ENCODE measurements at regions not wholly inside any gene's neighbourhood (a gene's known extent, or its start where the extent isn't known, plus 50 kb on each side); places are given as distances from the start of the nearest gene placed in this dataset.

DNA sequence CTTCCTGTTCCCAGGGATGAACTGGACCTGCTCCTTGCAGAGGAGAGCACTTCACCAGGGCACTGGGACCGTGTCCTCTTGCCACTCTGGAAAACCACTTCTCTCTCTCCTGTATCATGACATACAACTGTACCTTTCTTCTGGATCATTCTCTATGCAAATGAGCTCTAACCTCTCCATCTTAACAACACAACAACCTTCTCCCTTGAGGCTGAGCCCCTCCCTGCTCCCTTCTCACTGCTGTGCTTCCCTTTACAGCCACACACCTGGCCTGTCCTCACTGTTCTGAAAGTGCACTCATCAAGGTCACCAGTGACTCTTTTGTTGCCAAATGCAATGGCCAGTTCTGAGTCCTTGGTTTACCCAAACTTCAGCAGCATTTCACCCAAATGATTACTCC is 54.5 kb upstream of the MRPS6 start:
- H3K4me1 ChIP-seq = peaks cover 9 to 14% of the 10 kb centered on the region in 2 donors
- no peak overlapping the region for H3K27ac ChIP-seq
- H3K36me3 ChIP-seq = no peaks in the 10 kb centered on the region
- H3K27me3 ChIP-seq = no peaks in the 10 kb centered on the region
- DNase-seq = no peak
- no peaks in the 10 kb centered on the region for H3K9me3 ChIP-seq
- WGBS, 2 donors = 32 to 55% methylated on average over 1 of the region's 1 CpG
- no peak overlapping the region for H3K4me3 ChIP-seq (replicated peaks in 1 of 3)
- intact Hi-C loops (cut with DNase I) = no loop called here
- TF ChIP-seq POLR2A (IDR thresholded peaks at IDR 0.05) = no peak
- TF ChIP-seq, protein P1, sequence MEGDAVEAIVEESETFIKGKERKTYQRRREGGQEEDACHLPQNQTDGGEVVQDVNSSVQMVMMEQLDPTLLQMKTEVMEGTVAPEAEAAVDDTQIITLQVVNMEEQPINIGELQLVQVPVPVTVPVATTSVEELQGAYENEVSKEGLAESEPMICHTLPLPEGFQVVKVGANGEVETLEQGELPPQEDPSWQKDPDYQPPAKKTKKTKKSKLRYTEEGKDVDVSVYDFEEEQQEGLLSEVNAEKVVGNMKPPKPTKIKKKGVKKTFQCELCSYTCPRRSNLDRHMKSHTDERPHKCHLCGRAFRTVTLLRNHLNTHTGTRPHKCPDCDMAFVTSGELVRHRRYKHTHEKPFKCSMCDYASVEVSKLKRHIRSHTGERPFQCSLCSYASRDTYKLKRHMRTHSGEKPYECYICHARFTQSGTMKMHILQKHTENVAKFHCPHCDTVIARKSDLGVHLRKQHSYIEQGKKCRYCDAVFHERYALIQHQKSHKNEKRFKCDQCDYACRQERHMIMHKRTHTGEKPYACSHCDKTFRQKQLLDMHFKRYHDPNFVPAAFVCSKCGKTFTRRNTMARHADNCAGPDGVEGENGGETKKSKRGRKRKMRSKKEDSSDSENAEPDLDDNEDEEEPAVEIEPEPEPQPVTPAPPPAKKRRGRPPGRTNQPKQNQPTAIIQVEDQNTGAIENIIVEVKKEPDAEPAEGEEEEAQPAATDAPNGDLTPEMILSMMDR (IDR thresholded peaks at IDR 0.05) = no peak

DNA sequence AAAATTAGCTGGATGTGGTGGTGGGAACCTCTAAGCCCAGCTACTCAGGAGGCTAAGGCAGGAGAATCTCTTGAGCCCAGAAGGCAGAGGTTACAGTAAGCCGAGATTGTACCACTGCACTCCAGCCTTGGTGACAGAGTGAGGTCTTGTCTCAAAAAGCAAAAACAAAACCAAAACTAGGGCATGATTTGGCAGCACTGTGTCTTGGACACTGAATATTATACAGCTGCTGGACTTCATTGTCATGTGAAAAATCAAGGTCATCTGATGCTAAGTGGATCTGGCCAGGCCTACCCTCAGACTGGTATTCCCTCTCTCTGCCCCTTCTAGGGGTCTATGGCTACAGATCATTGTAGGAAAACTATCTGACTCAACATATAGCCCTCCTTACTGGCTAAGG is 55.2 kb upstream of the MRPS6 start:
- intact Hi-C loops (cut with DNase I) = no loop called here
- TF ChIP-seq POLR2A (IDR thresholded peaks at IDR 0.05) = no peak
- TF ChIP-seq, protein P1 (IDR thresholded peaks at IDR 0.05) = no peak
- Histone ChIP-seq H3K4me1 (peaks cover 6% of the 10 kb centered on the region in 2 donors), H3K36me3 (no peaks in the 10 kb centered on the region), H3K9me3 (no peaks in the 10 kb centered on the region), H3K4me3 (replicated peaks in 1 of 3) (no peak overlapping the region), H3K27ac (no peak overlapping the region), H3K27me3 (no peaks in the 10 kb centered on the region)
- 90 to 96% methylated on average over 1 of the region's 1 CpG for WGBS, 2 donors
- no peak for DNase-seq

DNA sequence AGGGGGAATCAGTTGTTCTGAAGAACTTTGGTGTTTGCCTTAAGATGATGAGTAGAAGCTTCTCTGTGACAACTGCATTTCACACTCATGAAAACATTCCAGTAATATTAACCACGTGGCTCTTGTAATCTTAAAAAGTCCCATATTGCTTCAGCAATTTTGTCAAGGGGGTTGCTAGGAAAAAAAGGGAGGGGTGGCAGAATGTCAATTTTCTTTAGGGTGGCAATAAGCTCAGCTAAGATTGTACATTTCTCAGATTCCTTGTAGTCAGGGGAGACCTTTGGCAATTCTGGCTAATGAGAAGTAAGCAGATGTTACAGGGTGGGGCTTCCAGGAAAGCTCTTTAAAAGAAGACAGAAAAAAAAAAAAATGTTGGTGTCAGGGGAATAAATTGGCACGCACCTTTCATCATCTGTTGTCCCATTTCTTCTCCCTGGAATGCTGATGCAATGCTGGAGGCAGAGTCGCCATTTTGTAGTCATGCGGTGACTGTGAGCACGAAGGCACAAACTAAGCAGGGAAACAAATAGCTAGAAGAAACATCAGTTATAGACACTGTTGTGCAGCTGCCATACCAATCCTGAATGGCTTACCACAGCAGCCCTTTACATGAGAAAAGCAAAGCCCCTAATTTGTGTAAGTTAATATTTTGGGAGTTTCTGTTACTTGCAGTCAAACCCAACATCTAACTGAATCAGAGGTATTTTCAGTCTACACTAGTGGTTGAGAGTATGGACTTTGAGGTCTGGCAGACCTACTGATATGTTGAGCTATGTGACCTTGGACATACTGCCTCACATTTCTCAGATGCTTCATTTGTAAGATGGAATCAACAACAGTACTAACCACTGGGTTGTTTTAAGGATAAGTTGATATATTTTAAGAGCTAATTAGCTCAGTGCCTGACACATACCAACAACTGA is 56.1 kb upstream of the MRPS6 start:
- H3K4me1 ChIP-seq = no peaks in the 10 kb centered on the region
- H3K27me3 ChIP-seq = no peaks in the 10 kb centered on the region
- H3K27ac ChIP-seq = no peak overlapping the region
- no peak for DNase-seq
- H3K9me3 ChIP-seq = no peaks in the 10 kb centered on the region
- no peak for TF ChIP-seq POLR2A (IDR thresholded peaks at IDR 0.05)
- TF ChIP-seq, protein P1 (IDR thresholded peaks at IDR 0.05) = no peak
- intact Hi-C loops (cut with DNase I) = no loop called here
- 87 to 92% methylated on average over 5 of the region's 5 CpGs for WGBS, 2 donors
- no peaks in the 10 kb centered on the region for H3K36me3 ChIP-seq
- no peak overlapping the region for H3K4me3 ChIP-seq (replicated peaks in 1 of 3)

DNA sequence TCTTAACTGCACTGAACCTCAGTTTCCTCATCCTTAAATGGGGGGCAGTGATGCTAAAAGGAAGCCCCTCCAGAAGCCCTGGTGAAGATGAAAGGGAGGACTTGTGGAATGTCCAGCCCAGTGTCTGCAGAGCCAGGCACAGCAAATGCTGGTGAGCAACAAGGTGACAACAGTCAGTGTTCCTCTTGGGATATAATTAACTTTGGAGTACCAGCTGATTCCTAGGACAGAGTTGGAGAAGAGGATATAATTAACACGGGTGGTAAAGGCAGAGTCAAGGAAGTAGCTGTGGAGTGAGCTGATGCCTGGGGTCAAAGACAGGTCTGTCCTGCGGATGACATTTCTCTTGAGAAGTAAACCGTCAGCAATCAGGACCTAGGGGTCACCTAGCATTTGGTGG is 60.7 kb upstream of the MRPS6 start:
- no peak overlapping the region for H3K4me3 ChIP-seq (replicated peaks in 1 of 3)
- H3K4me1 ChIP-seq = no peaks in the 10 kb centered on the region
- H3K36me3 ChIP-seq = no peaks in the 10 kb centered on the region
- no peaks in the 10 kb centered on the region for H3K27me3 ChIP-seq
- WGBS, 2 donors = 81 to 85% methylated on average over 3 of the region's 3 CpGs
- intact Hi-C loops (cut with DNase I) = no loop called here
- TF ChIP-seq POLR2A (IDR thresholded peaks at IDR 0.05) = no peak
- TF ChIP-seq, protein P1 (IDR thresholded peaks at IDR 0.05) = no peak
- H3K9me3 ChIP-seq = no peaks in the 10 kb centered on the region
- DNase-seq = no peak
- H3K27ac ChIP-seq = no peak overlapping the region

DNA sequence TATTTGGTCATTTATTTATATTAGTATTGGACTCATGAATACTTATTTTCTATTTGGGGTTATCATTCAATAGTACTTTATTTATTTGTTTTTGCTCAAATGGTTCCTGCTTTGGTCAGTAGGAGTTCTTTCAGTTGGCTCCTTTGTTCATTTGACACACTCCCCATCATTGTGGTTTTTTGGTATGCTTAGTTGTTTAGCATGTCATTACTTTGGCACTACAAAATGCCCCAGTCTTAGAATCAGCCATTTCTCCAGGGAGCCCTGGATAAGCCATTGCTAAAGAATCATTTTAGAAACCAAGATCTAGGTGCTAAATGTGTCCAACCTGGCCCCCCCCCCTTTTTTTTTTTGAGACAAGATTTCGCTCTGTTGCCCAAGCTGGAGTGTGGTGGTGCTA is 61.7 kb upstream of the MRPS6 start:
- H3K4me3 ChIP-seq (replicated peaks in 1 of 3) = no peak overlapping the region
- H3K27me3 ChIP-seq = no peaks in the 10 kb centered on the region
- TF ChIP-seq, protein P1 (IDR thresholded peaks at IDR 0.05) = no peak
- TF ChIP-seq POLR2A (IDR thresholded peaks at IDR 0.05) = no peak
- DNase-seq = no peak
- intact Hi-C loops (cut with DNase I) = no loop called here
- H3K27ac ChIP-seq = no peak overlapping the region
- no peaks in the 10 kb centered on the region for H3K9me3 ChIP-seq
- WGBS, 2 donors = 94 to 100% methylated on average over 1 of the region's 1 CpG
- no peaks in the 10 kb centered on the region for H3K36me3 ChIP-seq
- no peaks in the 10 kb centered on the region for H3K4me1 ChIP-seq

Data from thyroid gland (tissue), 4 donors.